Mesendoderm (in vitro differentiated cells): ENCODE measurements at regions not wholly inside any gene's neighbourhood (a gene's known extent, or its start where the extent isn't known, plus 50 kb on each side); places are given as distances from the start of the nearest gene placed in this dataset.
A peak's percentile ranks its signal among the peaks of the same experiment; 100 is the strongest.

Source experiments
- DNase-seq: peaks from one replicate; pipeline ENCODE4 v3.0.0; 2013
- H2AK5ac ChIP-seq: 2 replicates; pipeline ENCODE4 v1.6.1; 2013; ENCODE audit warnings: low read length, inconsistent platforms
- H2BK120ac ChIP-seq: 2 replicates; pipeline ENCODE4 v1.6.1; 2013; ENCODE audit warnings: low read depth, mild to moderate bottlenecking, low read length, moderate library complexity, mixed read lengths
- H2BK15ac ChIP-seq: replicated peaks from 2 replicates; pipeline ENCODE4 v1.6.1; 2013; ENCODE audit warnings: low read depth, mild to moderate bottlenecking, moderate library complexity
- H2BK5ac ChIP-seq: 2 replicates; pipeline ENCODE4 v1.6.1; 2013; ENCODE audit warnings: low read length, inconsistent platforms
- H3K18ac ChIP-seq: 2 replicates; pipeline ENCODE4 v1.6.1; 2013; ENCODE audit warnings: mild to moderate bottlenecking, low read length, mixed read lengths
- H3K23ac ChIP-seq: one replicate; pipeline ENCODE4 v1.6.1; 2013; ENCODE audit warnings: low read length
- H3K27ac ChIP-seq: 2 replicates; pipeline ENCODE4 v1.5.1; 2013; ENCODE audit warnings: low read depth, mild to moderate bottlenecking, inconsistent platforms, low read length, moderate library complexity
- H3K27me3 ChIP-seq: 2 replicates; pipeline ENCODE4 v1.6.1; 2013; ENCODE audit warnings: low read length, control low read depth, mild to moderate bottlenecking, inconsistent platforms; ENCODE audit not compliant: insufficient read depth, poor library complexity
- H3K36me3 ChIP-seq: 2 replicates; pipeline ENCODE4 v1.6.1; 2013; ENCODE audit warnings: low read length, inconsistent platforms; ENCODE audit not compliant: control insufficient read depth, insufficient read depth
- H3K4ac ChIP-seq: one replicate; pipeline ENCODE4 v1.6.1; 2013; ENCODE audit warnings: low read depth, mild to moderate bottlenecking, low read length, moderate library complexity
- H3K4me1 ChIP-seq: 2 replicates; pipeline ENCODE4 v1.6.1; 2013; ENCODE audit warnings: low read depth, low read length, inconsistent platforms; ENCODE audit not compliant: control insufficient read depth
- H3K4me2 ChIP-seq: 2 replicates; pipeline ENCODE4 v1.6.1; 2013; ENCODE audit warnings: low read length
- H3K4me3 ChIP-seq: 2 replicates; pipeline ENCODE4 v1.5.1; 2013; ENCODE audit warnings: mild to moderate bottlenecking, low read length
- H3K56ac ChIP-seq: one replicate; pipeline ENCODE4 v1.6.1; 2013; ENCODE audit warnings: low read length
- H3K79me1 ChIP-seq: 2 replicates; pipeline ENCODE4 v1.6.1; 2013; ENCODE audit warnings: low read length, inconsistent platforms
- H3K79me2 ChIP-seq: 2 replicates; pipeline ENCODE4 v1.6.1; 2013; ENCODE audit warnings: mild to moderate bottlenecking, low read length; ENCODE audit not compliant: control insufficient read depth, insufficient read depth
- H3K9ac ChIP-seq: 2 replicates; pipeline ENCODE4 v1.6.1; 2013; ENCODE audit warnings: low read length, inconsistent platforms
- H4K5ac ChIP-seq: one replicate; pipeline ENCODE4 v1.6.1; 2013; ENCODE audit warnings: low read length
- H4K8ac ChIP-seq: one replicate; pipeline ENCODE4 v1.6.1; 2013; ENCODE audit warnings: low read depth, mild to moderate bottlenecking, control low read depth, low read length, moderate library complexity
- WGBS: extraction: QIAGEN DNeasy Blood & Tissue Kit; methylation state at CpG from one replicate; pipeline ENCODE4 v1.1.7; 2013; ENCODE audit warnings: low lambda C conversion rate, missing lambda C conversion rate; ENCODE audit not compliant: insufficient coverage; ENCODE audit errors: extremely low coverage; 5-methylcytosine and 5-hydroxymethylcytosine counted together

- DNase-seq = no peak
- Histone ChIP-seq H3K79me2 (no peaks in the 10 kb centered on the region), H3K18ac (no peak overlapping the region), H4K5ac (no peak overlapping the region), H3K56ac (no peak overlapping the region), H3K4ac (no peak overlapping the region), H3K4me3 (no peak overlapping the region), H3K4me1 (no peaks in the 10 kb centered on the region), H3K27ac (no peak overlapping the region), H4K8ac (no peak overlapping the region), H2BK120ac (no peak overlapping the region), H2BK15ac (no peak overlapping the region), H3K36me3 (no peaks in the 10 kb centered on the region), H3K27me3 (no peaks in the 10 kb centered on the region), H2AK5ac (no peak overlapping the region), H3K4me2 (no peak overlapping the region), H3K23ac (no peak overlapping the region), H3K79me1 (no peaks in the 10 kb centered on the region), H3K9ac (no peak overlapping the region), H2BK5ac (no peak overlapping the region)
- WGBS = no CpG with 5 or more reads among the region's 4 CpGs
These were observed 287.1 kb upstream of the MGAT5 start for GRCh38 chr2:133966720-133967304.

- Histone ChIP-seq H3K27me3 (no peaks in the 10 kb centered on the region), H4K5ac (no peak overlapping the region), H3K4me1 (no peaks in the 10 kb centered on the region), H2BK5ac (no peak overlapping the region), H3K4me2 (no peak overlapping the region), H3K79me2 (no peaks in the 10 kb centered on the region), H3K36me3 (no peaks in the 10 kb centered on the region), H3K56ac (no peak overlapping the region), H3K4me3 (no peak overlapping the region), H4K8ac (no peak overlapping the region), H3K9ac (no peak overlapping the region), H2BK120ac (no peak overlapping the region), H3K18ac (no peak overlapping the region), H3K4ac (no peak overlapping the region), H2BK15ac (no peak overlapping the region), H3K79me1 (no peaks in the 10 kb centered on the region), H3K27ac (no peak overlapping the region), H3K23ac (no peak overlapping the region), H2AK5ac (no peak overlapping the region)
- WGBS = no CpG with 5 or more reads among the region's 4 CpGs
- DNase-seq = peak; percentile 81
These were observed 286.5 kb upstream of the MGAT5 start for GRCh38 chr2:133967326-133967725.

- DNase-seq = no peak
- Histone ChIP-seq H3K4me3 (no peak overlapping the region), H3K27ac (no peak overlapping the region), H3K18ac (no peak overlapping the region), H3K27me3 (no peaks in the 10 kb centered on the region), H2BK120ac (no peak overlapping the region), H2AK5ac (no peak overlapping the region), H3K9ac (no peak overlapping the region), H3K23ac (no peak overlapping the region), H4K8ac (no peak overlapping the region), H3K56ac (no peak overlapping the region), H3K79me1 (no peaks in the 10 kb centered on the region), H2BK5ac (no peak overlapping the region), H3K4ac (no peak overlapping the region), H3K4me1 (no peaks in the 10 kb centered on the region), H3K4me2 (no peak overlapping the region), H3K36me3 (no peaks in the 10 kb centered on the region), H4K5ac (no peak overlapping the region), H2BK15ac (no peak overlapping the region), H3K79me2 (no peaks in the 10 kb centered on the region)
- no CpG with 5 or more reads among the region's 3 CpGs for WGBS
These were observed 285.4 kb upstream of the MGAT5 start for GRCh38 chr2:133968446-133968845.

- Histone ChIP-seq H3K27me3 (no peaks in the 10 kb centered on the region), H3K18ac (no peak overlapping the region), H3K79me1 (no peaks in the 10 kb centered on the region), H3K23ac (no peak overlapping the region), H2BK5ac (no peak overlapping the region), H4K8ac (no peak overlapping the region), H3K27ac (no peak overlapping the region), H2BK15ac (no peak overlapping the region), H3K36me3 (no peaks in the 10 kb centered on the region), H3K9ac (no peak overlapping the region), H4K5ac (no peak overlapping the region), H3K4me1 (no peaks in the 10 kb centered on the region), H2BK120ac (no peak overlapping the region), H3K4me2 (no peak overlapping the region), H2AK5ac (no peak overlapping the region), H3K4ac (no peak overlapping the region), H3K4me3 (no peak overlapping the region), H3K79me2 (no peaks in the 10 kb centered on the region), H3K56ac (no peak overlapping the region)
- WGBS = no CpG with 5 or more reads among the region's 6 CpGs
- no peak for DNase-seq
These were observed 283.2 kb upstream of the MGAT5 start for GRCh38 chr2:133970641-133971040.

- Histone ChIP-seq H3K27ac (no peak overlapping the region), H3K56ac (no peak overlapping the region), H2AK5ac (no peak overlapping the region), H3K18ac (no peak overlapping the region), H3K79me2 (no peaks in the 10 kb centered on the region), H3K4me1 (no peaks in the 10 kb centered on the region), H2BK15ac (no peak overlapping the region), H3K27me3 (no peaks in the 10 kb centered on the region), H4K8ac (no peak overlapping the region), H3K4ac (no peak overlapping the region), H3K79me1 (no peaks in the 10 kb centered on the region), H4K5ac (no peak overlapping the region), H2BK120ac (no peak overlapping the region), H3K36me3 (no peaks in the 10 kb centered on the region), H3K23ac (no peak overlapping the region), H3K9ac (no peak overlapping the region), H2BK5ac (no peak overlapping the region), H3K4me3 (no peak overlapping the region), H3K4me2 (no peak overlapping the region)
- no peak for DNase-seq
- no CpG with 5 or more reads among the region's 2 CpGs for WGBS
These were observed 281.6 kb upstream of the MGAT5 start for GRCh38 chr2:133972297-133972696.

- Histone ChIP-seq H3K4ac (no peak overlapping the region), H3K23ac (no peak overlapping the region), H3K4me2 (no peak overlapping the region), H2BK5ac (no peak overlapping the region), H3K9ac (no peak overlapping the region), H4K5ac (no peak overlapping the region), H3K27ac (no peak overlapping the region), H2BK120ac (no peak overlapping the region), H3K4me3 (no peak overlapping the region), H3K79me1 (no peaks in the 10 kb centered on the region), H3K36me3 (no peaks in the 10 kb centered on the region), H3K27me3 (no peaks in the 10 kb centered on the region), H3K4me1 (no peaks in the 10 kb centered on the region), H2AK5ac (no peak overlapping the region), H3K79me2 (no peaks in the 10 kb centered on the region), H2BK15ac (no peak overlapping the region), H3K56ac (no peak overlapping the region), H3K18ac (no peak overlapping the region), H4K8ac (no peak overlapping the region)
- no peak for DNase-seq
- no CpG with 5 or more reads among the region's 8 CpGs for WGBS
These were observed 281.1 kb upstream of the MGAT5 start for GRCh38 chr2:133972786-133973185.
